ENCODE measurements at regions not wholly inside any gene's neighbourhood (a gene's known extent, or its start where the extent isn't known, plus 50 kb on each side); places are given as distances from the start of the nearest gene placed in this dataset.
"Not testable (repeated sequence)": the region's sequence is repeated elsewhere in the genome, so short reads cannot be mapped to it uniquely, and the experiment has no call there.

DNA sequence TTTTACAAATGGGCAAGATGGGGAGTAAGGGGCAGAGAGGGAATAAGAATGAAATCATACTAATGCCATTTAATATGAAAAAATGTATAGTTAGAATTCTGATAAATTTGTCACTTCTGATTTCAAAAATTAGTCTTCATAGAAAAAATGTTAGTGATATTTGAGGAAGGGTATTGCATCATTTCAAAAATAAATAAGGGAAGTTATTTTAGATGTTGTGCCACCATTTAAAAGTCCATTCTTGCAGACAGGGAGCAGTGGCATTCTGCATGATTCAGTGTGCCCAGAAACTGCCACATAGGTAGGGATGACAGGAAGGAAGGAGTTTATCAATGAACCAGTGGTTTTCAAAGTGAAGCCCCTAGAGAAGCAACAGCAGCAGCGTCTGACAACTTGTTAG is 674.6 kb downstream of the EPM2A start:
- DNase-seq (ENCODE audit: low read depth): no peak

GRCh38 chr6:145063091-145063490 is 672.2 kb downstream of the EPM2A start:
- no peak for DNase-seq (ENCODE audit: low read depth)

GRCh38 chr6:145067430-145067829 is 667.9 kb downstream of the EPM2A start:
- DNase-seq (ENCODE audit: low read depth): peak; percentile 52

DNA sequence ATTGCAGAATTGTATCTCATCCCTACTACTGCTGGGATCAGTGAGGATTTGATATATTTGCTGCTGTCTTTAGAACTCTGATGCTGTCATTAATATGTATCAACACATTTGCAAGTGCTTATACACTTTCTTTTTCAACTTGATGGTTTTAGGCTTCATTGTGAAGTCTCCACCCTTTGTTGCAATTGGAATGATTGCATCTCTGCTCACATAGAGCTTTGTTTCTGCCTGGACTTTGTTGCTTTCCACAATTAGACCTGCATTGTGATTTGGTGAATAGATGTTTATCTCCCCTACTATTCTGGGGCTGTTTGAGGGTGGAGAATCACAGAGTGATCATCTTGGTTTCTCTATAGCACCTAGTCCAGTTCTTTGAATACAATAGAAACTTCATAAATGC is 666.7 kb downstream of the EPM2A start:
- DNase-seq (ENCODE audit: low read depth): no peak

DNA sequence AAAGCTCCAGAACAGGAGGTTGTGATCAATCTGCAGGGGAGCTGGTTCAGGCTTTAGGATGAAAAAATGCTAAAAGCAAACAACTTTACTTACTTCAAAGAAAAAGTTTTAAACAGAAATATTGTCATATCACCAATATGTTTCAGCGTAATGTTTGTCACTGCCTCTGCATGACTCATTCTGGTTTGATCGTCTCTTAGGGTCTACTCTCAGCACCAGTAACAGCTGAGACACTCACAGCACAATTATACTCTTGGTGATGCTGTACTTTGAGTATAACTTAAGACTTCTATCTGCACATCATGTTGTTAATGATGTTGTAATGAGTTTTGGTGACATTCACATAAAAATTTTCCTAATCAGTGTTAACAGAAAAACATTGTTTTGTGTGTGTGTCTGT is 665.4 kb downstream of the EPM2A start:
- DNase-seq (ENCODE audit: low read depth): peak; percentile 63

DNA sequence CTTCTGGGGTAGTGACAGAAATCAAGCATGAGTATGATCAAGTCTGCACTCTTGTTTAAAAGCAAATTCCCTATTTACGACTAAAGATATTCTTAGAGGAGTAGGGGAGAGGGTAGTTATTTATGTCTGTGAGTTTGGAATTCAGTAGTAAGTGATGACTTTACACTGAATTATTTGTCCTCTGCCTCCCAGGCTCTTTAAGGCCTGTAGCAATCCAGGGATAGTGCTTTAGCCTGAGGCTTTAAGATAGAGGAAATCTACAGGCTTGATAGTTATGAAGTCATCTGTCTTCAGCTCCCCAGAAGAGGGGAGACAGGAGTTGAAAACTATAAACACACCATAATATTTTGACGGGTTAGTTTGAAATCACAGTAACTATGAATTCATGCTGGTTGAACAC is 664.5 kb downstream of the EPM2A start:
- peak; percentile 97 for DNase-seq (ENCODE audit: low read depth)

- peak; percentile 97 for DNase-seq (ENCODE audit: low read depth)
Measured at GRCh38 chr6:145071836-145072235, 663.5 kb downstream of the EPM2A start.

GRCh38 chr6:145073811-145074210 is 661.5 kb downstream of the EPM2A start:
- no peak for DNase-seq (ENCODE audit: low read depth)

- DNase-seq (ENCODE audit: low read depth): no peak
Measured at GRCh38 chr6:145074805-145075204, 660.5 kb downstream of the EPM2A start.

DNA sequence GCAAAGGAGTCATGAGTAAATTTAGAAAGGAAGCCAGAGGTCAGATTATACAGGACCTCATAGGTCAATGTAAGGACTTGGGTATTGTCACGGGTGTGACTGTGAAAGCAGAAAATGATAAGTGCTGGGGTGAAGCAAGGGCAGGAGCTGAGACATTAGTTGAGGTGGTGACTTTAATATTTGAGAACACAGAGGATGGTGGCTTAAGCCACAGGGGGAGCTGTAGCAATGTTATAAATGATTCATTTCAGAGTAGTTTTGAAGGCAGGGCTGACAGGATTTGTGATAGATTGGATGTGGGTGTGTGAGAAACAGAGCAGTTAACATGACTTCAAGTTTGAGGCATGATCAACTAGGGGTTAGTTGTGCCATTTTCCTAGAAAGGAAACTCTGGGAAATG is 659.9 kb downstream of the EPM2A start:
- DNase-seq (ENCODE audit: low read depth): no peak

GRCh38 chr6:145076115-145076841 is 659.0 kb downstream of the EPM2A start:
- DNase-seq (ENCODE audit: low read depth): no peak

GRCh38 chr6:145077382-145077781 is 657.9 kb downstream of the EPM2A start:
- DNase-seq (ENCODE audit: low read depth): no peak

DNA sequence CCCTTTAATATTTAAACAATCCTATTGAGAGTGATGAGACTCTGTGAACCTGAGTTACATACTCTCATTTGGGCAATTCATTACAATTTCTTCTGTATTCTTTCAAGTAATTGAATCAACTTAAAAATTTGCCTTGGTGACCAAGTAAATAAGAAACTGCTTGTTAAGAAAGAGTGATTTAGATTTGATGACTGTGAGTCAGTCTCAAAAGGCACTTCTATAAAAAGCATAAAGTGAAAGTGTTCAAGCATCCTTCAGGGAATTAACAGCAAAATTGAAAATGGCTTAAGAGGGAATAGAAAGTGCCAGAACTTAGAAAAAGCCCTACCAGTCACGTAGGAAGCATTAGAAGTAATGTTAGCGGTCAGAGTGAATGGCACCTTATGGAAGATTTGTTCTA is 654.7 kb downstream of the EPM2A start:
- DNase-seq (ENCODE audit: low read depth): peak; percentile 15

GRCh38 chr6:145081677-145082076 is 653.6 kb downstream of the EPM2A start:
- DNase-seq (ENCODE audit: low read depth): no peak

DNA sequence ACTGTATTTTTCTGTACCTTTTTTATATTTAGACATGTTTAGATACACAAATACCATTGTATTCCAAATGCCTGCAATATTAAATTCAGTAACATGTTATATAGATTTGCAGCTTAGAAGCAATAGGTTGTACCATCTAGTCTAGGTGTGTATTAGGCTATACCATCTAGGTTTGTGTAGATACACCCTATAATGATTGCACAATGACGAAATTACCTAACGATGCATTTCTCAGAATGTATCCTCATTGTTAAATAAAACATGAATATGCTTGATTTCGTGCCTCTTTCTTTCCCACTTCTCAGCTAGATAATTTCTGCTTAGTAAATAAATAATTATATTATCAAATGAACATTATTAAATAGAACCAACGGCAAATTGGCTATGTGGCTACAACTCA is 653.0 kb downstream of the EPM2A start:
- no peak for DNase-seq (ENCODE audit: low read depth)

GRCh38 chr6:145086197-145086596 is 649.1 kb downstream of the EPM2A start:
- no peak for DNase-seq (ENCODE audit: low read depth)

DNA sequence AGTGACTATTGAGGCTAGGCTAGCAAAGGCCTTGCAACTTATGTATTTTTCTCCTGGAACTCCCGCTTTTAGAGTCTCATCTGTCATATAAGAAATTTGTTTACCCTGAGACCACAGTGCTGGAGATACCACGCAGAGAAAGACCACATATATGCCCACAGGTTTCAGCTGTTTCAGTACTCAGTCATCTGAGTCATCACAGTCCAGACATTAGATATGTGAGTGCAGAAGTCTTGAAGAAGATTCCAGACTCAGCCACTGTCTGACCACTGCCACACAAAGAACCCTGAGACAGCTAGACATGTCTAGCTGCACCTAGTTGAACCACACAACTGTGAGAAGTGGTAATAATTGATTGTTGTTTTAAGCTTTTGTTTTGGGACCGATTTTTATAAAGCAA is 648.3 kb downstream of the EPM2A start:
- peak; percentile 56 for DNase-seq (ENCODE audit: low read depth)

- no peak for DNase-seq (ENCODE audit: low read depth)
Measured at GRCh38 chr6:145090801-145091585, 644.3 kb downstream of the EPM2A start.

GRCh38 chr6:145091586-145092142 is 643.7 kb downstream of the EPM2A start:
- no peak for DNase-seq (ENCODE audit: low read depth)

DNA sequence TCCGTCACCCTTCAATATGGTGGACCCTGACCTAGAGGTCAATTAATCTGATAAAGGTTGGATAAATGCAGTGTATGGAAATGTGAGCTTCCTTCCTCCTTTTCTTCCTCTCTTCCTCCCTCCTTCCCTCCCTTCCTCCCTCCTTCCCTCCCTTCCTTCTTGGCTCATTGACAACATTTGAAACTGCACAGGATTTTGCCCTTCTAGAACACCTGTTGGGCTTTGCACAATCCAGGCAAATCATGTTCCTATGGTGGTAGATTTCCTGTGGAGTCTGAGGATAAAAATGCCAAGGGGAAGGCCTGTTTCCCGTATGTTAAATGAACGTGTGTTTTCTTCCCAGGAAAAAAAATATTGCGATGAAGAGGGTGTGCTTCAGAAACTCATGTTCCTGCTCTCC is 642.8 kb downstream of the EPM2A start:
- no peak for DNase-seq (ENCODE audit: low read depth)

- no peak for DNase-seq (ENCODE audit: low read depth)
Measured at GRCh38 chr6:145093226-145093625, 642.1 kb downstream of the EPM2A start.

- peak; percentile 39 for DNase-seq (ENCODE audit: low read depth)
Measured at GRCh38 chr6:145096846-145097245, 638.5 kb downstream of the EPM2A start.

GRCh38 chr6:145098127-145098526 is 637.2 kb downstream of the EPM2A start:
- DNase-seq (ENCODE audit: low read depth): not testable (repeated sequence)

Measured in M059J (cell line).